H9 (cell line): ENCODE measurements at regions not wholly inside any gene's neighbourhood (a gene's known extent, or its start where the extent isn't known, plus 50 kb on each side); places are given as distances from the start of the nearest gene placed in this dataset.
"Not testable (repeated sequence)": the region's sequence is repeated elsewhere in the genome, so short reads cannot be mapped to it uniquely, and the experiment has no call there.

ENCODE experiments used
- DNase-seq: peaks from one replicate; pipeline ENCODE4 v3.0.0-alpha.2; 2017
- H2AFZ ChIP-seq: one replicate; pipeline ENCODE4 v1.6.1; 2013; ENCODE audit warnings: mild to moderate bottlenecking, low read length, control low read depth, moderate library complexity
- H2AK5ac ChIP-seq: 2 replicates; pipeline ENCODE4 v1.6.1; 2013; ENCODE audit warnings: low read length, control low read depth, mixed read lengths; ENCODE audit not compliant: insufficient read length
- H2BK120ac ChIP-seq: one replicate; pipeline ENCODE4 v1.6.1; 2013; ENCODE audit warnings: low read depth, mild to moderate bottlenecking, low read length, control low read depth, inconsistent platforms; ENCODE audit not compliant: poor library complexity, severe bottlenecking
- H2BK12ac ChIP-seq: 2 replicates; pipeline ENCODE4 v1.6.1; 2013; ENCODE audit warnings: low read length, control low read depth, mixed read lengths, low read depth; ENCODE audit not compliant: insufficient read length
- H2BK15ac ChIP-seq: 2 replicates; pipeline ENCODE4 v1.6.1; 2013; ENCODE audit warnings: low read depth, low read length, control low read depth
- H2BK20ac ChIP-seq: one replicate; pipeline ENCODE4 v1.6.1; 2013; ENCODE audit warnings: low read depth, mild to moderate bottlenecking, low read length, control low read depth, inconsistent platforms; ENCODE audit not compliant: poor library complexity, severe bottlenecking
- H2BK5ac ChIP-seq: 2 replicates; pipeline ENCODE4 v1.6.1; 2013; ENCODE audit warnings: low read length, control low read depth, mixed read lengths; ENCODE audit not compliant: insufficient read length
- H3K14ac ChIP-seq: 2 replicates; pipeline ENCODE4 v1.6.1; 2013; ENCODE audit warnings: low read length, control low read depth; ENCODE audit not compliant: insufficient read depth
- H3K18ac ChIP-seq: 2 replicates; pipeline ENCODE4 v1.6.1; 2013; ENCODE audit warnings: low read depth, mild to moderate bottlenecking, mixed read lengths, low read length, control low read depth; ENCODE audit not compliant: insufficient read length
- H3K23ac ChIP-seq: 2 replicates; pipeline ENCODE4 v1.6.1; 2013; ENCODE audit warnings: low read length, control low read depth, mixed read lengths, low read depth; ENCODE audit not compliant: insufficient read length
- H3K23me2 ChIP-seq: 2 replicates; pipeline ENCODE4 v1.6.1; 2013; ENCODE audit warnings: low read depth, mild to moderate bottlenecking, mixed read lengths, low read length, control low read depth; ENCODE audit not compliant: insufficient read length, poor library complexity, severe bottlenecking
- H3K27ac ChIP-seq: 2 replicates; pipeline ENCODE4 v1.5.1; 2013; ENCODE audit warnings: low read length, control low read depth, mixed read lengths, low read depth; ENCODE audit not compliant: insufficient read length
- H3K27me3 ChIP-seq: 2 replicates; pipeline ENCODE4 v1.6.1; 2013; ENCODE audit warnings: low read length, control low read depth, inconsistent platforms; ENCODE audit not compliant: insufficient read depth
- H3K4ac ChIP-seq: 2 replicates; pipeline ENCODE4 v1.6.1; 2013; ENCODE audit warnings: low read depth, mild to moderate bottlenecking, control low read depth, inconsistent platforms, low read length, moderate library complexity
- H3K4me1 ChIP-seq: 2 replicates; pipeline ENCODE4 v1.6.1; 2013; ENCODE audit warnings: low read length, control low read depth, inconsistent platforms; ENCODE audit not compliant: insufficient read depth
- H3K4me2 ChIP-seq: 2 replicates; pipeline ENCODE4 v1.6.1; 2013; ENCODE audit warnings: low read length, control low read depth, mixed read lengths; ENCODE audit not compliant: insufficient read length, insufficient read depth
- H3K56ac ChIP-seq: 2 replicates; pipeline ENCODE4 v1.6.1; 2013; ENCODE audit warnings: low read depth, mild to moderate bottlenecking, mixed read lengths, low read length, control low read depth; ENCODE audit not compliant: insufficient read length
- H3K79me1 ChIP-seq: 2 replicates; pipeline ENCODE4 v1.6.1; 2013; ENCODE audit warnings: low read depth, mild to moderate bottlenecking, moderate library complexity, low read length, control low read depth, inconsistent platforms; ENCODE audit not compliant: insufficient read depth, poor library complexity, severe bottlenecking
- H3K79me2 ChIP-seq: 2 replicates; pipeline ENCODE4 v1.6.1; 2013; ENCODE audit warnings: low read length, control low read depth, inconsistent platforms; ENCODE audit not compliant: insufficient read depth
- H3K9ac ChIP-seq: 2 replicates; pipeline ENCODE4 v1.6.1; 2013; ENCODE audit warnings: low read length, control low read depth, mixed read lengths; ENCODE audit not compliant: insufficient read length; ENCODE audit errors: extremely low read depth
- H3K9me3 ChIP-seq: one replicate; pipeline ENCODE4 v1.6.1; 2013; ENCODE audit warnings: low read depth, low read length, inconsistent platforms; ENCODE audit not compliant: control insufficient read depth
- H3T11ph ChIP-seq: one replicate; pipeline ENCODE4 v1.6.1; 2013; ENCODE audit warnings: mild to moderate bottlenecking, low read length, control low read depth, inconsistent platforms
- H4K20me1 ChIP-seq: one replicate; pipeline ENCODE4 v1.6.1; 2013; ENCODE audit not compliant: control insufficient read depth, insufficient read length, insufficient read depth
- H4K5ac ChIP-seq: 2 replicates; pipeline ENCODE4 v1.6.1; 2013; ENCODE audit warnings: low read depth, mild to moderate bottlenecking, mixed read lengths, low read length, control low read depth; ENCODE audit not compliant: insufficient read length
- H4K8ac ChIP-seq: replicated peaks from 2 replicates; pipeline ENCODE4 v1.6.1; 2013; ENCODE audit warnings: low read length, control low read depth, mixed read lengths, low read depth; ENCODE audit not compliant: insufficient read length
- H4K91ac ChIP-seq: 2 replicates; pipeline ENCODE4 v1.6.1; 2013; ENCODE audit warnings: low read depth, mild to moderate bottlenecking, moderate library complexity, mixed read lengths, low read length, control low read depth; ENCODE audit not compliant: insufficient read length
- H3K27ac Mint-ChIP-seq, 3 experiments: 2 replicates in 2 of 3; 3 replicates in 1 of 3; pipeline ENCODE4 v1.8.0; 2020 to 2021; ENCODE audit warnings: mixed read lengths in 3 of 3, mild to moderate bottlenecking in 1 of 3, moderate library complexity in 1 of 3
- H3K27me3 Mint-ChIP-seq: 2 replicates; pipeline ENCODE4 v1.8.0; 2021; ENCODE audit warnings: low read depth, mild to moderate bottlenecking, moderate library complexity, mixed read lengths
- H3K36me3 Mint-ChIP-seq, 3 experiments: 2 replicates in 2 of 3; 3 replicates in 1 of 3; pipeline ENCODE4 v1.8.0; 2020 to 2021; ENCODE audit warnings: low read depth in 3 of 3, mixed read lengths in 3 of 3; ENCODE audit not compliant: insufficient read depth in 1 of 3
- H3K4me1 Mint-ChIP-seq, 2 experiments: 2 replicates each; pipeline ENCODE4 v1.8.0; 2020; ENCODE audit warnings: mixed read lengths in 2 of 2
- H3K4me3 Mint-ChIP-seq, 2 experiments: 2 replicates in 1 of 2; 3 replicates in 1 of 2; pipeline ENCODE4 v1.8.0; 2020 to 2021; ENCODE audit warnings: mild to moderate bottlenecking in 2 of 2, mixed read lengths in 2 of 2, moderate library complexity in 1 of 2
- H3K9me3 Mint-ChIP-seq, 2 experiments: 2 replicates in 1 of 2; 3 replicates in 1 of 2; pipeline ENCODE4 v1.8.0; 2020; ENCODE audit warnings: mild to moderate bottlenecking in 2 of 2, mixed read lengths in 2 of 2, moderate library complexity in 1 of 2
- CTCF ChIP-seq: fragments of 200-600 bp; sonication (generic); conservative IDR thresholded peaks from 3 replicates; pipeline ENCODE4 v1.8.0; 2021; ENCODE audit warnings: antibody characterized with exemption, mild to moderate bottlenecking
- WGBS: extraction: QIAGEN DNeasy Blood & Tissue Kit; methylation state at CpG from one replicate; pipeline ENCODE4 v1.1.7; 2013; ENCODE audit warnings: missing lambda C conversion rate, low lambda C conversion rate, mixed read lengths; ENCODE audit not compliant: insufficient read length; ENCODE audit errors: extremely low coverage; 5-methylcytosine and 5-hydroxymethylcytosine counted together

- H2AK5ac ChIP-seq, result no peak overlapping the region
- H2BK20ac ChIP-seq, result no peak overlapping the region
- no peak overlapping the region for H3K14ac ChIP-seq
- H3K4me3 Mint-ChIP-seq, result no peak overlapping the region
- H3K18ac ChIP-seq, result no peak overlapping the region
- H3K4me1 ChIP-seq, result peaks cover 3% of the 10 kb centered on the region; the same call in 1 of the 2 replicates
- H3T11ph ChIP-seq, result no peak overlapping the region
- no peak for DNase-seq
- H3K27ac ChIP-seq, result no peak overlapping the region
- no peaks in the 10 kb centered on the region for H3K27me3 ChIP-seq
- no CpG with 5 or more reads among the region's 3 CpGs for WGBS
- H2BK15ac ChIP-seq, result no peak overlapping the region
- no peak overlapping the region for H3K56ac ChIP-seq
- no peak overlapping the region for H2AFZ ChIP-seq
- no peak overlapping the region for H4K8ac ChIP-seq
- no peak overlapping the region for H3K9ac ChIP-seq
- no peak overlapping the region for H3K4ac ChIP-seq
- no peaks in the 10 kb centered on the region for H4K20me1 ChIP-seq
- no peak overlapping the region for H3K4me2 ChIP-seq
- H3K9me3 Mint-ChIP-seq, result peaks cover 10 to 18% of the 10 kb centered on the region in 2 experiments; a peak in 4 of 5 replicates
- no peak overlapping the region for H3K27ac Mint-ChIP-seq
- no peak overlapping the region for H4K5ac ChIP-seq
- H4K91ac ChIP-seq, result no peak overlapping the region
- H3K23me2 ChIP-seq, result no peaks in the 10 kb centered on the region
- peaks cover 3 to 15% (median 8%) of the 10 kb centered on the region in 3 experiments for H3K36me3 Mint-ChIP-seq
- H3K79me1 ChIP-seq, result no peaks in the 10 kb centered on the region
- no peak overlapping the region for H3K23ac ChIP-seq
- H3K9me3 ChIP-seq, result no peaks in the 10 kb centered on the region
- no peak overlapping the region for H2BK5ac ChIP-seq
- H3K79me2 ChIP-seq, result no peaks in the 10 kb centered on the region
- no peak for TF ChIP-seq CTCF
- H2BK120ac ChIP-seq, result no peak overlapping the region
- H2BK12ac ChIP-seq, result no peak overlapping the region
- H3K27me3 Mint-ChIP-seq, result no peaks in the 10 kb centered on the region; the same call in 1 of the 2 replicates
- peaks cover 4 to 5% of the 10 kb centered on the region in 2 experiments; a peak in 2 of 4 replicates for H3K4me1 Mint-ChIP-seq
These were observed 72.1 kb upstream of the HSPB3 start for GRCh38 chr5:54383225-54383901.

DNA sequence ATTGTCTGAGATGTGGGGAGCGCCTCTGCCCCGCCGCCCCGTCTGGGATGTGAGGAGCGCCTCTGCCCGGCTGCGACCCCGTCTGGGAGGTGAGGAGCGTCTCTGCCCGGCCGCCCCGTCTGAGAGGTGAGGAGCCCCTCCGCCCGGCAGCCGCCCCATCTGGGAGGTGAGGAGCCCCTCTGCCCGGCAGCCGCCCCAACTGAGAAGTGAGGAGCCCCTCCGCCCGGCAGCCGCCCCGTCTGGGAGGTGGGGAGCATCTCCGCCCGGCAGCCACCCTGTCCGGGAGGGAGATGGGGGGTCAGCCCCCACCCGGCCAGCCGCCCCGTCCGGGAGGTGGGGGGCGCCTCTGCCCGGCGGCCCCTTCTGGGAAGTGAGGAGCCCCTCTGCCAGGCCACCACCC lies 70.9 kb upstream of the ARL15 start:
- not testable (repeated sequence) for H3K79me2 ChIP-seq, H2AFZ ChIP-seq, H4K8ac ChIP-seq, H2BK15ac ChIP-seq, H3K14ac ChIP-seq, H3K27me3 ChIP-seq, H2BK12ac ChIP-seq, H3K4me1 ChIP-seq, H3K4me2 ChIP-seq, H3K79me1 ChIP-seq, H3K4me1 Mint-ChIP-seq, H3K4me3 Mint-ChIP-seq, H3K9me3 ChIP-seq, H2BK5ac ChIP-seq, H3K27ac Mint-ChIP-seq, H3K56ac ChIP-seq, H3K9ac ChIP-seq, H2AK5ac ChIP-seq, H3K27ac ChIP-seq, H2BK120ac ChIP-seq, H3K18ac ChIP-seq, H3T11ph ChIP-seq, H4K20me1 ChIP-seq, H4K5ac ChIP-seq, H2BK20ac ChIP-seq, H3K27me3 Mint-ChIP-seq, DNase-seq, H3K4ac ChIP-seq, H3K23me2 ChIP-seq, H3K23ac ChIP-seq, H4K91ac ChIP-seq
- peaks cover 22% of the 10 kb centered on the region in 2 experiments for H3K9me3 Mint-ChIP-seq
- no CpG with 5 or more reads among the region's 31 CpGs for WGBS
- peaks cover 3 to 26% (median 8%) of the 10 kb centered on the region in 3 experiments for H3K36me3 Mint-ChIP-seq
